ENCODE measurements at regions not wholly inside any gene's neighbourhood (a gene's known extent, or its start where the extent isn't known, plus 50 kb on each side); places are given as distances from the start of the nearest gene placed in this dataset.
"Not testable (repeated sequence)": the region's sequence is repeated elsewhere in the genome, so short reads cannot be mapped to it uniquely, and the experiment has no call there.

DNA sequence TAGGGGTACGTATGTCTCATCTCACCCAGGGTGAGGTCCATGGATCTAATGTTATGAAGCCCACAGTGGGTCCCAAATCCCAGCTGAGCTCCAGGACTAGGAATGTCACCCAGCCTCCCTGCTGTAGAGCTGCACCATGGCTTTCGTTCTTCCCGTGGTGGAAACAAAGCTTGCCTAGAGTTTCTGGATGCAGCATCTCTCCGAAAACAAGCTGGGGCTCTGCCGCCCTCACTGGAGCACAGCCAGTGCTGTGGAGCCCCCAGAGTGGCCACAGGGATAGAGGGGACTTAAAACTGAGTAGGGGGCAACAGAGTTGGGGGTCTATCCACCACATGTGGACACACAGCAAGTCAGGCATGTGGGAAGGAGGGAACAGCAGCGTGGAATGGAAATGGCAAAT is 192.1 kb downstream of the ANKRD30B start:
- POLR2A ChIA-PET; H3K9me3 Mint-ChIP-seq; CTCF ChIA-PET; H3K4me3 Mint-ChIP-seq; H3K27ac Mint-ChIP-seq; H3K4me1 Mint-ChIP-seq (ENCODE audit: low read depth); H3K27me3 Mint-ChIP-seq; DNase-seq; H3K36me3 Mint-ChIP-seq; intact Hi-C loops (cut with micrococcal nuclease): not testable (repeated sequence)

DNA sequence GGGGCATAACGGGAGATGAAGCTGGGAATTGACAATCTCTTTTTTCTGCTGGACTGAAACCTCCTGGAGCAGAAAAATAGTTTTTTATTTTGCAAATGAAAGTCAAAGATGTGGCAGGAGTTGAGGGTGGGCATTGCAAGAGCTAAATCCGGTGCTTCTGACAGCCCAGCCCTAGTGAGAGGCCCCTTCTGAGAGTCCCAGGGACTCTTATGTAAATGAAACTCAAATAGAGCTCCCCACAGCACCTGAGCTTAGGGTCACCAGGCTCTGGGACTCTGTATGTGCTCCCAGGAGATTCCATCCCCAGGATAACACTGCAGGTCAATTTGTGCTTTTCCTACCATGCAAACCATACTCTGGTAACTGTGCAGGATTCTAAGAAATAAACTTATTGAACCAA is 192.8 kb downstream of the ANKRD30B start:
- Mint-ChIP-seq H3K4me3 (no peak overlapping the region), H3K27me3 (no peaks in the 10 kb centered on the region), H3K27ac (no peak overlapping the region), H3K36me3 (no peaks in the 10 kb centered on the region), H3K9me3 (no peaks in the 10 kb centered on the region), H3K4me1 (ENCODE audit: low read depth) (no peaks in the 10 kb centered on the region)
- ChIA-PET POLR2A (no interaction called here), CTCF (no interaction called here)
- DNase-seq: no peak
- intact Hi-C loops (cut with micrococcal nuclease): no loop called here

DNA sequence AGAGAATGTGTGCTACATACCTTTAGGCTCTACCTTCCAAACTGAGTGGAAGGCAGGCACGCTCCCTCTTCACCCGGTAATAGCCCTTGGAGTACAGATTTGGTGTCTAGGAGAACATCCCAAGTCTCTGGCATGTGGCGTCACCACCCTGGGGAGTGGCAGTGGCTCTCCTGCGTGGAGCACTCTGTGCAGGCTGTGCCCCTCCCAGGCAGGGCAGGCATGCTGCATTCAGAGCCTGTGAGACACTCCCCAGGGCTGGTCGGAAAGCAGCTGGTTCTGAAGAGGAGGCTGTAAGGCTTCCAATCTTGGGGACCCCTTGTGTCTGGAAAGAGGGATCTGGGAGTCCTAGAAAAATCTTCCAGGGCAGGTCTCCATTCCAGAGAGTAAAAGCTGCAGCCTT is 193.3 kb downstream of the ANKRD30B start:
- CTCF ChIA-PET: no interaction called here
- DNase-seq: no peak
- H3K36me3 Mint-ChIP-seq: no peaks in the 10 kb centered on the region
- intact Hi-C loops (cut with micrococcal nuclease): no loop called here
- no peak overlapping the region for H3K4me3 Mint-ChIP-seq
- POLR2A ChIA-PET: no interaction called here
- no peaks in the 10 kb centered on the region for H3K27me3 Mint-ChIP-seq
- H3K9me3 Mint-ChIP-seq: no peaks in the 10 kb centered on the region
- no peak overlapping the region for H3K27ac Mint-ChIP-seq
- no peaks in the 10 kb centered on the region for H3K4me1 Mint-ChIP-seq (ENCODE audit: low read depth)

- DNase-seq: no peak
- POLR2A ChIA-PET: no interaction called here
- intact Hi-C loops (cut with micrococcal nuclease): no loop called here
These were observed 193.8 kb downstream of the ANKRD30B start for GRCh38 chr18:14941792-14942191.

DNA sequence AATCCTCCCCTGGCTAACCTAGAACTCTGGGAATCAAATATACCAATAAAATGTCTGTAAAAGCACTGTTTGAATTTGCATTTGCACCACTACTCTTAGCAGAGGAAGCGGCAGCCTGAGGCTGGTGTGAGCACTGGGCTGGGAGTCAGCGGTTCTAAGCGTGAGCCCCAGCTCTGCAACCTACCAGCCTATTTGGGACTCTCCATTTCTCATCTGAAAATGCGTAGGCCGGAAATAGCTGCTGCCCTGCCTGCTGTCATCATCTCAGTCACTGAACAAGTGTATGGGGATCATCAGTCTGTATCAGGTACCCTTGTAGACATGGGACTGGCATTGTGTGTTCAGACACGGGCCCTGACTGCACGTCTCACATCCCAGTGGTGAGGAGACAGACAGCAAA is 194.3 kb downstream of the ANKRD30B start:
- POLR2A ChIA-PET: no interaction called here

More at GRCh38 chr18:14941792-14942191, 193.8 kb downstream of the ANKRD30B start:
- Mint-ChIP-seq H3K27ac (no peak overlapping the region), H3K4me3 (no peak overlapping the region), H3K9me3 (no peaks in the 10 kb centered on the region), H3K27me3 (no peaks in the 10 kb centered on the region), H3K4me1 (ENCODE audit: low read depth) (no peaks in the 10 kb centered on the region), H3K36me3 (no peaks in the 10 kb centered on the region)
- CTCF ChIA-PET: no interaction called here

DNA sequence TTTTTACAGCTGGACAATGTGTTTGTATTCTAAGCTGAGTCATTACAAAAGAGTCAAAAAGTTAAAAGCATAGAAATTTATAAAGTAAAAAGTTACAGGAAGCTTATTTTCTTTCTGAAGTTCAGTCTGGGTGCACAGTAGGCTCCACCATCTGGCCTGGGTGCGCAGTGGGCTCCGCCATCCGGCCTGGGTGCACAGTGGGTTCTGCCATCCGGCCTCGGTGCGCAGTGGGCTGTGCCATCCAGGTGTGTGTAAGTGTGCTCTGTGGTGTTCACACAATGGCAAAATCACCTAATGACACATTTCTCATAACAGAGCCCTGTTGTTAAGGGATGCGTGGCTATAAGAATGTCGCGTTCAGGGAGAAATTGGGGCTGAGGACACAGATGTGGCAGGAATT is 195.5 kb downstream of the ANKRD30B start:
- no peaks in the 10 kb centered on the region for H3K27me3 Mint-ChIP-seq
- ChIA-PET CTCF (no interaction called here), POLR2A (no interaction called here)
- no peak overlapping the region for H3K4me3 Mint-ChIP-seq
- no peaks in the 10 kb centered on the region for H3K9me3 Mint-ChIP-seq
- intact Hi-C loops (cut with micrococcal nuclease): no loop called here
- DNase-seq: no peak
- no peak overlapping the region for H3K27ac Mint-ChIP-seq
- no peaks in the 10 kb centered on the region for H3K4me1 Mint-ChIP-seq (ENCODE audit: low read depth)
- no peaks in the 10 kb centered on the region for H3K36me3 Mint-ChIP-seq

More for the DNA sequence above, 194.3 kb downstream of the ANKRD30B start:
- CTCF ChIA-PET: no interaction called here
- H3K9me3 Mint-ChIP-seq: no peaks in the 10 kb centered on the region
- intact Hi-C loops (cut with micrococcal nuclease): no loop called here
- H3K36me3 Mint-ChIP-seq: no peaks in the 10 kb centered on the region
- no peaks in the 10 kb centered on the region for H3K4me1 Mint-ChIP-seq (ENCODE audit: low read depth)
- DNase-seq: no peak
- no peak overlapping the region for H3K4me3 Mint-ChIP-seq
- no peaks in the 10 kb centered on the region for H3K27me3 Mint-ChIP-seq
- no peak overlapping the region for H3K27ac Mint-ChIP-seq

DNA sequence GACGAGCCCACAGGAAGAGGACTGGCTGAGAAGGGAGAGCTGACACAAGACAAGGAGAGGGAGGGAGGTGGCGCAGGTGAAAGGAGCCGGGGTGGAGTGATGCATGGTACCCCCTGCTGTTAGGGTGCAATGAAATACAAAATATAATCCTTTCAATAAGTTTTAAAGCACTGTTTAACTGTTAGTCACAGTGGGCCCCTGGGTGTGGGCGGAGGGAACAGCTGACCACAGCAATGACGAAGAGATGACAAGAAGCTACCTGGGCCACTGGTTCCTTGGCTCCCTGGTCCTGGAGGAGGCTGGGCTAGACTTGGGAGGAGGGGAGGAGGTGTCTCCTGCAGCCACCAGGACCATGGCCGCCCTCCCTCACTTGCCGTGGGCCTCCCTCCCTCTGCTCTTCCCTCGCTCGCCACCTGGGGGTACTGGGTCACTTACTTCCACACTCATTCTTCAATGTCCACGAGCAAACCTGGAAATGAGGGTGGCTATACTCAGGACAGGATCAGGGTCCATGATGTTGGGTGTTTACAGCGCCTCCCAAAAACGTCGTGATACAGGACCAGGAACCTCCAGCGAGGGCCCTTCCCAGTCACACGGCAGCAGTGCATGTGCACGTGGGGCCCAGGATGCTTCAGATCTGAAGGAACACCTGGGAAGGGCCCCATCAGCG is 196.1 kb downstream of the ANKRD30B start:
- H3K36me3 Mint-ChIP-seq: no peaks in the 10 kb centered on the region
- intact Hi-C loops (cut with micrococcal nuclease): no loop called here
- no peaks in the 10 kb centered on the region for H3K27me3 Mint-ChIP-seq
- DNase-seq: no peak
- no peaks in the 10 kb centered on the region for H3K4me1 Mint-ChIP-seq (ENCODE audit: low read depth)
- POLR2A ChIA-PET: no interaction called here
- no peaks in the 10 kb centered on the region for H3K9me3 Mint-ChIP-seq
- H3K27ac Mint-ChIP-seq: no peak overlapping the region
- no peak overlapping the region for H3K4me3 Mint-ChIP-seq
- CTCF ChIA-PET: no interaction called here

DNA sequence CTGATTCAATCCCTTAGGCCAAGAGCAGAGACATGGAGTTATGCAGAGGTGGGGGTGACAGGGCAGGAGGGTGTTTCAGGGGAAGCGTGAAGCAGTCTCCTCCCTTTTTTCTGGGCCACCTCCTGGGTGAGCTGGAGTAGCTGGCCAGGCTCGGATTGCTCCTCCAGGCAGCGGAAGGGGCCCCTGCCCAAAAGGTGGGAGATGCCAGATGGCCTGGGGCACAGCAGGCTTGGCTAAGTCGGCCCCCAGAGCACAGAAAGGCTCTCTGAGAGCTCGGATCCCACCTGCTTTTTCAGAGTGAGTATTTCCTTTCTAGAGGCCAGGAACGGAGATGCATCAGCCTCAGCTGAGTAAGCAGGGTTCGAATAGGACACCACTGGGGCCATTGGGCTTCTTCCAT is 196.9 kb downstream of the ANKRD30B start:
- CTCF ChIA-PET: no interaction called here
- no peak overlapping the region for H3K27ac Mint-ChIP-seq

GRCh38 chr18:14945286-14945685 is 197.3 kb downstream of the ANKRD30B start:
- intact Hi-C loops (cut with micrococcal nuclease): no loop called here
- Mint-ChIP-seq H3K27me3 (no peaks in the 10 kb centered on the region), H3K4me3 (no peak overlapping the region), H3K9me3 (no peaks in the 10 kb centered on the region), H3K36me3 (no peaks in the 10 kb centered on the region), H3K27ac (no peak overlapping the region), H3K4me1 (ENCODE audit: low read depth) (no peaks in the 10 kb centered on the region)
- DNase-seq: no peak
- ChIA-PET POLR2A (no interaction called here), CTCF (no interaction called here)

More for the DNA sequence above, 196.9 kb downstream of the ANKRD30B start:
- Mint-ChIP-seq H3K36me3 (no peaks in the 10 kb centered on the region), H3K4me1 (ENCODE audit: low read depth) (no peaks in the 10 kb centered on the region), H3K9me3 (no peaks in the 10 kb centered on the region), H3K4me3 (no peak overlapping the region), H3K27me3 (no peaks in the 10 kb centered on the region)
- no peak for DNase-seq
- POLR2A ChIA-PET: no interaction called here
- intact Hi-C loops (cut with micrococcal nuclease): no loop called here

GRCh38 chr18:14945984-14946383 is 198.0 kb downstream of the ANKRD30B start:
- Mint-ChIP-seq H3K4me3 (no peak overlapping the region), H3K9me3 (no peaks in the 10 kb centered on the region), H3K27me3 (no peaks in the 10 kb centered on the region), H3K4me1 (ENCODE audit: low read depth) (no peaks in the 10 kb centered on the region), H3K27ac (no peak overlapping the region), H3K36me3 (no peaks in the 10 kb centered on the region)
- no peak for DNase-seq
- intact Hi-C loops (cut with micrococcal nuclease): no loop called here
- CTCF ChIA-PET: no interaction called here
- POLR2A ChIA-PET: no interaction called here

DNA sequence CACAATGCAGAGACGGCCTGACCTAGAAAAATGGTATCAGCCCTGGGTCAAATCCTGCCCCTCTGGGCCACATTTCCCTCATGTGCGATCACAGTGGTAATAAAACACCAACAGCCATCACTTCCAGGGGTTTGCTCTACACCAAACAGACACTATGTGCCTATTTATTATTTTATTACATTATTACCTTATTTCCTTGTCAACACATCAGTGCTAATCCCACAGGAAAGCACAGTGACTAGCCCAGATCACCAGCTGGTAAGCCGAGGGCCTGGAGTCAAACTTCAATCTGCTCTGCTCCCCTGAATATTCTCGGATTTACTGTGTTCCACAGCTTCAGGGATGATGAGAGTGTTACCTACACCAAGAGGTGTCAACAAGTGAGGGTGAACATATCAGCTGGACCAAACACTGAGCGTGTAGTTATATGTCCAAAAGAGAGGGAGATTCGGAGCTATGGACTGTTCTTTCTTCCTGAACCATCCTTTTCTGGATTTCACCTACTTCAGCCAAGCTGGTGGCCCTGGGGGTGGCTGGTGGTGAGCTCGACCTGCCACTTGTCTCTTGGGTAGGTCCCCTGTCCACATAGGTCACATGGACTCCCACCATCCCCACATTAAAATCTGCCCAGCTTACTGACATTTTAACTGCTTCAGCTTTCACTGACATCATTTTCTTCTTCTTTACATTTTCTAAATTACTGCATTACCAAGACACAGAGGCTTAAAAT is 198.9 kb downstream of the ANKRD30B start:
- H3K36me3 Mint-ChIP-seq; H3K9me3 Mint-ChIP-seq; H3K27ac Mint-ChIP-seq; H3K4me3 Mint-ChIP-seq; H3K4me1 Mint-ChIP-seq (ENCODE audit: low read depth); H3K27me3 Mint-ChIP-seq; intact Hi-C loops (cut with micrococcal nuclease); DNase-seq; POLR2A ChIA-PET: not testable (repeated sequence)
- CTCF ChIA-PET: interaction anchor here (0.5 kb wide), 1 partner anchor 19 kb away, joined by 3 read pairs; no protein-coding TSS in a partner anchor

DNA sequence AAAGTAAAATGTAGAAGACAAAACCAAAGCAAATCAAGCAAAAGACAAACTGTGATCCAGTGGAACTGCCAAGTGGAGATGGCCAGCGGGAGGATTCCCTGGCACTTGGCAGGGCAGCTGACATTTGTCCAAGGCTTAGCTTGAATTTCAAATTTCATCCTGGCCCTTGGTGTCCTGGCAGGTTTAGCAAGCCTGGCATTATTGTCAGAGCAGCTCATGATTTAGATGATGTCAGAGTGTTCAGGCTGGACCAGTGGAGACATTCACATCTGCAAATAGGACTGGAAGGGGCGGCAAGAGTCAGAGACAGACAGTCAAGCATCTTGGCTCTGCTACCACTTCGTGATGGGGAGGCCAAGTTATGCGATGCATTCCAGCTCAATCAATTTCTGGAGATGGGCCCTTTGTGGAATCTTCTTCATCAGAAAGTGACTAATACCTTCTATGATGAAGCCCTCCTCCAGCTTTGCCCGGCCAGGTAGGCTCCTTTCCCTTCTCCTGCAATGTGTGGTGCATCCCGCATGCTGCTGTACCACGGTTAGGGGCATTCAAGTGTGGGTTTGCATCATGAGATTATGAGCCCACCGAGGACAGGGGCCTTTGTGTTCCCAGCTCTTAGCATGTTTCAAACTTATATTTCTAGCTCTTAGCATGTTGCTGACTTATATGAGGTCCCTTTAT is 199.7 kb downstream of the ANKRD30B start:
- no peaks in the 10 kb centered on the region for H3K9me3 Mint-ChIP-seq
- no peak overlapping the region for H3K27ac Mint-ChIP-seq
- POLR2A ChIA-PET: no interaction called here
- no peaks in the 10 kb centered on the region for H3K36me3 Mint-ChIP-seq
- H3K4me3 Mint-ChIP-seq: no peak overlapping the region
- no peak for DNase-seq
- no peaks in the 10 kb centered on the region for H3K27me3 Mint-ChIP-seq
- CTCF ChIA-PET: no interaction called here
- H3K4me1 Mint-ChIP-seq (ENCODE audit: low read depth): no peaks in the 10 kb centered on the region
- intact Hi-C loops (cut with micrococcal nuclease): no loop called here

- Mint-ChIP-seq H3K9me3 (no peaks in the 10 kb centered on the region), H3K4me1 (ENCODE audit: low read depth) (no peaks in the 10 kb centered on the region), H3K4me3 (no peak overlapping the region), H3K27ac (no peak overlapping the region), H3K36me3 (no peaks in the 10 kb centered on the region), H3K27me3 (no peaks in the 10 kb centered on the region)
- DNase-seq: no peak
- intact Hi-C loops (cut with micrococcal nuclease): no loop called here
- ChIA-PET POLR2A (no interaction called here), CTCF (no interaction called here)
These were observed 200.2 kb downstream of the ANKRD30B start for GRCh38 chr18:14948163-14948540.
